ENCODE measurements at regions not wholly inside any gene's neighbourhood (a gene's known extent, or its start where the extent isn't known, plus 50 kb on each side); places are given as distances from the start of the nearest gene placed in this dataset.

GRCh38 chr4:123232439-123232838, 164.2 kb upstream of the SPRY1 start:
- TF ChIP-seq CTCF (IDR thresholded peaks at IDR 0.05; ENCODE audit: low read depth, low read length, poor library complexity, severe bottlenecking) (no peak), EZH2phosphoT487 (IDR thresholded peaks at IDR 0.05; ENCODE audit: borderline replicate concordance, low read length) (no peak)
